Adipocyte (in vitro differentiated cells): ENCODE measurements at regions not wholly inside any gene's neighbourhood (a gene's known extent, or its start where the extent isn't known, plus 50 kb on each side); places are given as distances from the start of the nearest gene placed in this dataset.
"Not testable (repeated sequence)": the region's sequence is repeated elsewhere in the genome, so short reads cannot be mapped to it uniquely, and the experiment has no call there.

Experiments used
- DNase-seq: peaks from one replicate; pipeline ENCODE4 v3.0.0-alpha.2; 2015; ENCODE audit warnings: low read depth
- H3K27me3 ChIP-seq: replicated peaks from 2 replicates; pipeline ENCODE4 v1.7.0; 2013; ENCODE audit warnings: mild to moderate bottlenecking, low read length, moderate library complexity; ENCODE audit not compliant: control insufficient read depth, insufficient read depth
- H3K36me3 ChIP-seq: 2 replicates; pipeline ENCODE4 v1.7.0; 2013; ENCODE audit warnings: low read length, mild to moderate bottlenecking, moderate library complexity; ENCODE audit not compliant: control insufficient read depth, insufficient read depth, severe bottlenecking
- H3K4me1 ChIP-seq: 2 replicates; pipeline ENCODE4 v1.7.0; 2013; ENCODE audit warnings: mild to moderate bottlenecking, low read length, moderate library complexity; ENCODE audit not compliant: control insufficient read depth, insufficient read depth
- H3K4me3 ChIP-seq: 2 replicates; pipeline ENCODE4 v1.7.0; 2013; ENCODE audit warnings: mild to moderate bottlenecking, low read length, moderate library complexity
- H3K9ac ChIP-seq: 2 replicates; pipeline ENCODE4 v1.7.0; 2013; ENCODE audit warnings: mild to moderate bottlenecking, low read length, moderate library complexity
- H3K9me3 ChIP-seq: 2 replicates; pipeline ENCODE4 v1.7.0; 2013; ENCODE audit warnings: mild to moderate bottlenecking, low read length, moderate library complexity; ENCODE audit not compliant: control insufficient read depth

GRCh38 chr15:83378921-83379578 lies 68.1 kb upstream of the SH3GL3 start:
- no peak overlapping the region for H3K9ac ChIP-seq
- DNase-seq, result no peak
- peaks cover 6% of the 10 kb centered on the region for H3K4me1 ChIP-seq
- H3K9me3 ChIP-seq, result no peaks in the 10 kb centered on the region
- no peaks in the 10 kb centered on the region for H3K36me3 ChIP-seq
- peak overlapping the region; percentile 23 for H3K4me3 ChIP-seq
- peaks cover 44% of the 10 kb centered on the region for H3K27me3 ChIP-seq

- peak; percentile 13 for DNase-seq
- Histone ChIP-seq H3K36me3 (no peaks in the 10 kb centered on the region), H3K4me3 (peak overlapping the region; percentile 23), H3K27me3 (peaks cover 39% of the 10 kb centered on the region), H3K4me1 (peaks cover 6% of the 10 kb centered on the region), H3K9me3 (no peaks in the 10 kb centered on the region), H3K9ac (no peak overlapping the region)
Measured at GRCh38 chr15:83379579-83379959, 67.6 kb upstream of the SH3GL3 start.

- Histone ChIP-seq H3K9me3 (no peaks in the 10 kb centered on the region), H3K9ac (no peak overlapping the region), H3K27me3 (peaks cover 37% of the 10 kb centered on the region), H3K4me1 (peaks cover 6% of the 10 kb centered on the region), H3K4me3 (no peak overlapping the region), H3K36me3 (no peaks in the 10 kb centered on the region)
- no peak for DNase-seq
Measured at GRCh38 chr15:83380059-83380458, 67.1 kb upstream of the SH3GL3 start.

GRCh38 chr15:83380682-83381081 lies 66.5 kb upstream of the SH3GL3 start:
- H3K4me1 ChIP-seq, result peaks cover 6% of the 10 kb centered on the region
- H3K9me3 ChIP-seq, result no peaks in the 10 kb centered on the region
- H3K9ac ChIP-seq, result no peak overlapping the region
- H3K27me3 ChIP-seq, result peaks cover 30% of the 10 kb centered on the region
- H3K36me3 ChIP-seq, result no peaks in the 10 kb centered on the region
- no peak overlapping the region for H3K4me3 ChIP-seq
- DNase-seq, result peak; percentile 18

GRCh38 chr15:83383608-83384139 lies 63.5 kb upstream of the SH3GL3 start:
- H3K36me3 ChIP-seq, H3K4me1 ChIP-seq, DNase-seq, H3K9ac ChIP-seq, H3K4me3 ChIP-seq, H3K9me3 ChIP-seq: not testable (repeated sequence)
- H3K27me3 ChIP-seq, result peaks cover 11% of the 10 kb centered on the region

GRCh38 chr15:83396101-83396500 lies 51.0 kb upstream of the SH3GL3 start:
- Histone ChIP-seq H3K27me3 (peaks cover 39% of the 10 kb centered on the region), H3K4me1 (peaks cover 4% of the 10 kb centered on the region), H3K9me3 (peaks cover 3% of the 10 kb centered on the region), H3K4me3 (no peak overlapping the region), H3K36me3 (no peaks in the 10 kb centered on the region), H3K9ac (no peak overlapping the region)
- no peak for DNase-seq
